HUES48 (cell line): ENCODE measurements at regions not wholly inside any gene's neighbourhood (a gene's known extent, or its start where the extent isn't known, plus 50 kb on each side); places are given as distances from the start of the nearest gene placed in this dataset.

Experiments
- H3K27ac ChIP-seq: one replicate; pipeline ENCODE4 v1.7.0; 2013; ENCODE audit warnings: low read depth, low read length, inconsistent platforms
- H3K27me3 ChIP-seq: 2 replicates; pipeline ENCODE4 v1.6.1; 2013; ENCODE audit warnings: mild to moderate bottlenecking, low read length; ENCODE audit not compliant: control insufficient read depth, insufficient read depth
- H3K36me3 ChIP-seq: 2 replicates; pipeline ENCODE4 v1.6.1; 2013; ENCODE audit warnings: low read length; ENCODE audit not compliant: control insufficient read depth, insufficient read depth
- H3K4me1 ChIP-seq: 2 replicates; pipeline ENCODE4 v1.6.1; 2013; ENCODE audit warnings: mild to moderate bottlenecking, low read length; ENCODE audit not compliant: control insufficient read depth, insufficient read depth
- H3K4me3 ChIP-seq: 2 replicates; pipeline ENCODE4 v1.5.1; 2013; ENCODE audit warnings: mild to moderate bottlenecking, low read depth, low read length
- H3K9ac ChIP-seq: 2 replicates; pipeline ENCODE4 v1.6.1; 2013; ENCODE audit warnings: mild to moderate bottlenecking, low read depth, low read length, moderate library complexity
- H3K9me3 ChIP-seq: 2 replicates; pipeline ENCODE4 v1.6.1; 2013; ENCODE audit warnings: low read length; ENCODE audit not compliant: control insufficient read depth, insufficient read depth

DNA sequence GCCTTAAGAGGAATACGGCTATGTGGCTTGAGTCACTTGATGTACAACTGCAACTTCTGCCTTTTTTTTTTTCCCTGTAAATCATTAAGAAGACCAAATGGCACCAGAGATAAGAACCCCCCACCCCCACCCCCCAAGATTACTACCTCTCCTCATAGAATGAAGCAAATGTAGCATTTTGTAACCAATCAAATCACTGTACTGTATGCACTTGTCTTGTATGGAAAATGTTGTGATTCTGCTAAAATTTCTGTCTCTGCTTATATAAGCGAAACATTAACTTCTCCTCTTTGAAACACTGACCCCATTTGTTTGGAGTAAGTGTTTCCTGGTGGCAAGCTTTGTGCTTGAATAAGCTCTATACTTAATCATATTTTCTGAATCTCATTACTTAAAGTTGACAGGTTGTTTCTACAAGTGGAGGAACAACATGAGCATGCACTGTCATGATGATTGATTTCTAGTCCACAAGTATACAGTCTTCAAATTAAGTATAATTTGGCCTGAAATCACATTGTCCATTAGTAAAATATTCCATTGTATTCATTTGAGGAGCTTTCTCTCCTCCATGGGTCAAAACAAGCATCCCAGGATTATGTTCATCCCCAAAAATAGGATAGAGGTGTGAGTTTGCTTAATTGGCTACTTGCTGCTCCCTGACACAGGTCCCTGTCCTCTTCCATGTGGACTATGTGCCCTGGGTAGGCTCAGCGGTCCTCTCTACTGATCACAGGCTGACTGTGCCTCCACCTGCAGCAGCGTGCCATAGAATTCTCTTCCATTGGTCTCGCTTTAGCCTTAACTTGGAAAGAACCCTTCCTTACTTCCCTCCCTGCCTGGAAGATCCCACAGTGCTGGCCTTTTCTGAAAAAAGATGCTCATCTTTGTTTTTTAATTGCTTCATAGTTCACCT lies 104.0 kb upstream of the BMP2K start:
- H3K9ac ChIP-seq = no peak overlapping the region

GRCh38 chr4:78673337-78673736 lies 102.8 kb upstream of the BMP2K start:
- Histone ChIP-seq H3K4me1 (no peaks in the 10 kb centered on the region; the same call in 1 of the 2 replicates), H3K27ac (no peak overlapping the region), H3K9ac (no peak overlapping the region), H3K4me3 (no peak overlapping the region), H3K9me3 (no peaks in the 10 kb centered on the region), H3K36me3 (no peaks in the 10 kb centered on the region), H3K27me3 (no peaks in the 10 kb centered on the region)

More for the DNA sequence above, 104.0 kb upstream of the BMP2K start:
- Histone ChIP-seq H3K27ac (no peak overlapping the region), H3K4me1 (no peaks in the 10 kb centered on the region; the same call in 1 of the 2 replicates), H3K4me3 (no peak overlapping the region), H3K36me3 (no peaks in the 10 kb centered on the region), H3K27me3 (no peaks in the 10 kb centered on the region), H3K9me3 (no peaks in the 10 kb centered on the region)

DNA sequence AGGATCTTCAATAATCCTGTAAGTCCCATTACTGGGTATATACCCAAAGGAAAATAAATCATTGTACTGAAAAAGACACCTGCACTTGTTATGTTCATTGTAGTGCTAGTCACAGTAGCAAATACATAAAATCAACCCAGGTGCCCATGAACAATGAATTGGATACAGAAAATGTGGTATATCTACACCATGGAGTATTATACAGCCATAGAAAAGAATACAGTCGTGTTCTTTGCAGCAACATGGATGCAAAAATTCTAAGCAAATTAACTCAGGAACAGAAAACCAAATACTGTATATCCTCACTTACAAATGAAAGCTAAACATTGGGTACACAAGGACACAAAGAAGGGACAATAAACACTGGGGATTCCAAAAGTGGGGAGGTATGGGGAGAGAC lies 100.8 kb upstream of the BMP2K start:
- Histone ChIP-seq H3K4me3 (no peak overlapping the region), H3K9me3 (no peaks in the 10 kb centered on the region), H3K36me3 (no peaks in the 10 kb centered on the region), H3K27ac (no peak overlapping the region), H3K27me3 (no peaks in the 10 kb centered on the region), H3K4me1 (no peaks in the 10 kb centered on the region), H3K9ac (no peak overlapping the region)

- Histone ChIP-seq H3K9ac (no peak overlapping the region), H3K27ac (no peak overlapping the region), H3K4me3 (no peak overlapping the region), H3K9me3 (no peaks in the 10 kb centered on the region), H3K36me3 (no peaks in the 10 kb centered on the region), H3K27me3 (no peaks in the 10 kb centered on the region), H3K4me1 (no peaks in the 10 kb centered on the region; the same call in 1 of the 2 replicates)
Measured at GRCh38 chr4:78682070-78682469, 94.1 kb upstream of the BMP2K start.

DNA sequence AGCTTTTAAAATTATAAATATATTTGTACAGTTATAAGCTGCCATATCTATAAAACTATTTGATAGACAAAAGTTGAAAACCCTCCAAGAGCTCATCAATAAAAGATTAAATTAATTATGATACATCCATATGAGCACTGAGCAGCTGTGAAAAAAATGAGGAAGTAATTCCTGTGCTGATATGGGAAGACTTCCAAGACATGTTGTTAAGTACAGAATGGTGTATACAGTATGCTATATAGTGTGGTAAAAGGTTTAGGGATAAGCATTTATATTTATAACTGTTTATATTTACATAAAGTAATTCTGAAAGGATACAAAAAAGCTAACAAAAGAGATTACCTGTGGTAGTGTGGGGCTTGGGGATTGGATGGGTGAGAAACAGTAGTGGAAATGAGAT lies 92.8 kb upstream of the BMP2K start:
- Histone ChIP-seq H3K36me3 (no peaks in the 10 kb centered on the region), H3K9me3 (no peaks in the 10 kb centered on the region), H3K27ac (no peak overlapping the region), H3K4me1 (no peaks in the 10 kb centered on the region; the same call in 1 of the 2 replicates), H3K27me3 (no peaks in the 10 kb centered on the region), H3K4me3 (no peak overlapping the region), H3K9ac (no peak overlapping the region)

DNA sequence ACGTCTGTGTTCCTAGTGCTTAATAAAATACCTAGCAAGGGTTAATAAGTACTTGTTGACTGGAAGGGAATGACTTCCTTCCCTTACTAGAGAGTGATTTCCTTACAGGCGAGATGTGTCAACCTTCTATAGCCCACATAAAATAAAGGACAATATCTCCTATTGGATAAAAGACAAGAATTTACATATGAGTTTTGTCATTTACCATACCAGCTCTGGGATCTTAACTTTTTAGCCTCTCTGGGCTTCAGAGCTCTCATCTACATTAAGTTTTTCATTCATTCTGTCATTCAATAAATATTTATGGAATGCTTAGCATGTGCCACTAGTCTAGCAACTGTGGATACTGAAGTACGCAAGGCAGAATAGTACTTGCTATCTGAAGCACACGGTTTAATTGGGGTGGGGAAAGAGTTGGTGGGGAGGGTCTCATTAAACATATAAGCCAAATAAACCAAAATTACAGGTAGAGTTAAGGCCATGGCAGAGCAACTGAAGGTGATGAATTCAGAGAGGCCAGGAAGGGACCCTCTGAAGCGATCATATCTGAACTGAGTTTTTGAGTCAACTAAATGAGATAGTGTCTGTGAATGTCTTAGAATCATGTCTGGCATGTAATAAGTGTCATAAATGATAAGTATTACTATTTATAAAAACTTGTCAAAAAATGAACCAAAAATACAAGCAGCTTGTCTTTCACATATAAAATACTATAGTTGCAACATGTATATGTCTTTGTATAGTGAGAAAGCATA lies 91.6 kb upstream of the BMP2K start:
- no peak overlapping the region for H3K9ac ChIP-seq
- no peaks in the 10 kb centered on the region; the same call in 1 of the 2 replicates for H3K4me1 ChIP-seq
- H3K4me3 ChIP-seq = no peak overlapping the region
- H3K36me3 ChIP-seq = no peaks in the 10 kb centered on the region
- no peaks in the 10 kb centered on the region for H3K27me3 ChIP-seq
- H3K9me3 ChIP-seq = no peaks in the 10 kb centered on the region
- H3K27ac ChIP-seq = no peak overlapping the region

- Histone ChIP-seq H3K9ac (no peak overlapping the region), H3K27me3 (no peaks in the 10 kb centered on the region), H3K9me3 (no peaks in the 10 kb centered on the region), H3K4me1 (no peaks in the 10 kb centered on the region; the same call in 1 of the 2 replicates), H3K27ac (no peak overlapping the region), H3K36me3 (no peaks in the 10 kb centered on the region), H3K4me3 (no peak overlapping the region)
Measured at GRCh38 chr4:78687818-78688217, 88.3 kb upstream of the BMP2K start.

GRCh38 chr4:78688366-78688765 lies 87.8 kb upstream of the BMP2K start:
- H3K4me1 ChIP-seq = no peaks in the 10 kb centered on the region; the same call in 1 of the 2 replicates
- no peaks in the 10 kb centered on the region for H3K9me3 ChIP-seq
- no peak overlapping the region for H3K4me3 ChIP-seq
- no peak overlapping the region for H3K9ac ChIP-seq
- no peaks in the 10 kb centered on the region for H3K27me3 ChIP-seq
- H3K27ac ChIP-seq = no peak overlapping the region
- no peaks in the 10 kb centered on the region for H3K36me3 ChIP-seq

GRCh38 chr4:78689261-78689660 lies 86.9 kb upstream of the BMP2K start:
- no peaks in the 10 kb centered on the region for H3K36me3 ChIP-seq
- H3K4me3 ChIP-seq = no peak overlapping the region
- no peaks in the 10 kb centered on the region; the same call in 1 of the 2 replicates for H3K4me1 ChIP-seq
- H3K27me3 ChIP-seq = no peaks in the 10 kb centered on the region
- no peak overlapping the region for H3K27ac ChIP-seq
- no peaks in the 10 kb centered on the region for H3K9me3 ChIP-seq
- no peak overlapping the region for H3K9ac ChIP-seq

- no peak overlapping the region for H3K9ac ChIP-seq
- H3K9me3 ChIP-seq = no peaks in the 10 kb centered on the region
- H3K4me1 ChIP-seq = no peaks in the 10 kb centered on the region
- H3K36me3 ChIP-seq = no peaks in the 10 kb centered on the region
- no peak overlapping the region for H3K27ac ChIP-seq
- H3K4me3 ChIP-seq = no peak overlapping the region
- no peaks in the 10 kb centered on the region for H3K27me3 ChIP-seq
Measured at GRCh38 chr4:78689700-78690323, 86.3 kb upstream of the BMP2K start.
